NB4 (cell line): ENCODE measurements at regions not wholly inside any gene's neighbourhood (a gene's known extent, or its start where the extent isn't known, plus 50 kb on each side); places are given as distances from the start of the nearest gene placed in this dataset.
"Not testable (repeated sequence)": the region's sequence is repeated elsewhere in the genome, so short reads cannot be mapped to it uniquely, and the experiment has no call there.

Experiments used
- DNase-seq: peaks from one replicate; pipeline ENCODE4 v3.0.0; 2010; ENCODE audit warnings: low read depth
- H3K4me3 ChIP-seq: one replicate; pipeline ENCODE4 v1.5.1; 2011; ENCODE audit warnings: mild to moderate bottlenecking, low read depth, low read length, moderate library complexity
- MYC ChIP-seq: IDR thresholded peaks from 2 replicates; pipeline ENCODE4 v1.6.1; 2011; ENCODE audit warnings: low read depth, low read length
- POLR2A ChIP-seq: IDR thresholded peaks from 2 replicates; pipeline ENCODE4 v1.6.1; 2011; ENCODE audit warnings: mild to moderate bottlenecking; ENCODE audit not compliant: insufficient read length; ENCODE audit errors: extremely low read depth
- TF ChIP-seq, protein P1 (sequence below): IDR thresholded peaks from one replicate; pipeline ENCODE4 v1.5.1; 2012; ENCODE audit warnings: low read depth, low read length
- TF ChIP-seq, protein P2 (sequence below): IDR thresholded peaks from 2 replicates; pipeline ENCODE4 v1.6.1; 2011; ENCODE audit warnings: low read depth, low read length

DNA sequence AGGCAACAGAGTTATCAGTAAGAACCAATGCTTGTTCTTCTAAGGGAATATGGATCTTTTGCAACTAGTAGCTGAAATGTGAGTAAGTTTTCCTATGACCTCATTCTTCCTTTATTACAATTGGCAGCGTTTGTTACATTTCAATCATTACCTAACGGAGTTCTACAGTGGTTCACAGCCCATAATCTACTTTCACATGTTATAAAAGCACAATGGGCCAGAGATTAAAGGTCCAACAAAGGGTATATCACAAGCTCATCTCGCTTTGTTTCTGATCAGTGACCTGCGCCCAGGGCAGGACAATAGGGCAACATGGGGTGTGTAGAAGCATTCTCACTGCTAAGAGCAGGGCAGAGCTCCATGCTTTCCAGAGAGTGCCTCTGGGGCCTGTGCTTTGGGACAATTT, 279.9 kb upstream of the DYNLRB2 start:
- TF ChIP-seq, protein P1, sequence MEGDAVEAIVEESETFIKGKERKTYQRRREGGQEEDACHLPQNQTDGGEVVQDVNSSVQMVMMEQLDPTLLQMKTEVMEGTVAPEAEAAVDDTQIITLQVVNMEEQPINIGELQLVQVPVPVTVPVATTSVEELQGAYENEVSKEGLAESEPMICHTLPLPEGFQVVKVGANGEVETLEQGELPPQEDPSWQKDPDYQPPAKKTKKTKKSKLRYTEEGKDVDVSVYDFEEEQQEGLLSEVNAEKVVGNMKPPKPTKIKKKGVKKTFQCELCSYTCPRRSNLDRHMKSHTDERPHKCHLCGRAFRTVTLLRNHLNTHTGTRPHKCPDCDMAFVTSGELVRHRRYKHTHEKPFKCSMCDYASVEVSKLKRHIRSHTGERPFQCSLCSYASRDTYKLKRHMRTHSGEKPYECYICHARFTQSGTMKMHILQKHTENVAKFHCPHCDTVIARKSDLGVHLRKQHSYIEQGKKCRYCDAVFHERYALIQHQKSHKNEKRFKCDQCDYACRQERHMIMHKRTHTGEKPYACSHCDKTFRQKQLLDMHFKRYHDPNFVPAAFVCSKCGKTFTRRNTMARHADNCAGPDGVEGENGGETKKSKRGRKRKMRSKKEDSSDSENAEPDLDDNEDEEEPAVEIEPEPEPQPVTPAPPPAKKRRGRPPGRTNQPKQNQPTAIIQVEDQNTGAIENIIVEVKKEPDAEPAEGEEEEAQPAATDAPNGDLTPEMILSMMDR = no peak
- TF ChIP-seq POLR2A (no peak), MYC (no peak)
- TF ChIP-seq, protein P2, sequence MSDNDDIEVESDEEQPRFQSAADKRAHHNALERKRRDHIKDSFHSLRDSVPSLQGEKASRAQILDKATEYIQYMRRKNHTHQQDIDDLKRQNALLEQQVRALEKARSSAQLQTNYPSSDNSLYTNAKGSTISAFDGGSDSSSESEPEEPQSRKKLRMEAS = no peak

DNA sequence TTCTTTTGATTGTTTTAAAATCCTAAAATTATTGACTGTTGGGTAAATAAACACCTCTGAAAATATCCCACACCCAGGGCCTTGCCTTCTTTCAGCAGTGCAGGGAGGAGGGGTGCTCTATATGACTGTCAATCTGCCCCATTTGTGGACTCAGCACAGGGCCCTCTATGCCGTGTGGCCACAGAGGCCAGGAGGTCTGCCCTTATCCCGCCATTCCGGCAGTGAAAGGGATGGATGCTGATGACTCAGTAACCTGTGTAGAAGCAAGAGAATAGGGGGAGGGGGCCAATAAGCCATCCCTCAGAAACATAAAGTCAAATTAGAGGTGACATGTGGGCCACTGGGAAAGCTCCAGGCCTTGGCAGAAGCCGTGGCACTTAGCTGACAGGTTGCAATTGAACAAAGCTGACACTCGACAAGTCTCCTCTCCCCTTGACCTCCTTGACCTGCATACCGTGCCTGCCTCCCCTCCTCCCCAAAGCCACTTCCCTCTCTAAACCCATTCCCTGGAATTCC, 281.4 kb upstream of the DYNLRB2 start:
- TF ChIP-seq, protein P2 = no peak
- no peak for TF ChIP-seq MYC
- TF ChIP-seq, protein P1 = no peak
- TF ChIP-seq POLR2A = no peak
- DNase-seq = no peak
- H3K4me3 ChIP-seq = no peak overlapping the region

More for the DNA sequence above, 279.9 kb upstream of the DYNLRB2 start:
- no peak for DNase-seq
- H3K4me3 ChIP-seq = no peak overlapping the region

DNA sequence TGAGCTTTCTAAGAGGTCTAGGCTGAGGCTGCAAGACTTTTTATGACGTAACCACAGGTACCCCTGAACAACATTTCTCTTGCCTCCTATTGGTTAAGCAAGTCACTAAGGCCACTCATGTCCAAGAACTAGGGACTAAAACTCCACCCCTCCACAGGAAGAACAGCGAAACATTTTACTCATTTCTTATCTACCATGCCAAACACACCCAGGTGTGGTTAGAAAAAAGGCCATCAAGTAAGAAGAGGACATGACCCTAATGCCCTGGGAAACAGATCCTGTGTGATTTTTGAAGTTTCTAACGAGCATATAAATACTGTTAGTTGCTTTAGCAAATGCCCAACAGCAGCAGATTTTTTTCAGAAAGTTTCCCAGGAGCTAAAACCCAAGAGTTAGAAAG, 282.4 kb upstream of the DYNLRB2 start:
- H3K4me3 ChIP-seq = no peak overlapping the region
- TF ChIP-seq POLR2A = no peak
- TF ChIP-seq, protein P1 = no peak
- no peak for TF ChIP-seq MYC
- TF ChIP-seq, protein P2 = no peak

DNA sequence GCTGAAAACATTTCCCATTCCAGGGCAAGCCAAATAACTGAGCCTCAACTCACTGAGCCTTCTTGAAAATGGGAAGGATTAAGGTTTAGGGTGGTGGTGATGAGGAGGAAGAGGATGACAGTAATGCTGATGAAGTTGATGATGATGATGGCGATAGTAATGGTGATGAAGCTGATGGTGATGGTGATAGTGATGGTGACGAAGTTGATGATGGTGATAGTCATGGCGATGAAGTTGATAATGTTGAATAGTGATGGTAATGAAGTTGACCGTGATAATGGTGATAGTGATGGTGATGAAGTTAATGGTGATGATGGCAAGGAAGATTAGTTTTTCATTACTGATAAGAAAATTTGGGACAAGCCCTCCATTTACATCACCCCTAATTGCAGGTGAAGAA, 285.8 kb upstream of the DYNLRB2 start:
- no peak for DNase-seq
- no peak overlapping the region for H3K4me3 ChIP-seq
- TF ChIP-seq, protein P2 = no peak

More for the DNA sequence above, 282.4 kb upstream of the DYNLRB2 start:
- DNase-seq = no peak

DNA sequence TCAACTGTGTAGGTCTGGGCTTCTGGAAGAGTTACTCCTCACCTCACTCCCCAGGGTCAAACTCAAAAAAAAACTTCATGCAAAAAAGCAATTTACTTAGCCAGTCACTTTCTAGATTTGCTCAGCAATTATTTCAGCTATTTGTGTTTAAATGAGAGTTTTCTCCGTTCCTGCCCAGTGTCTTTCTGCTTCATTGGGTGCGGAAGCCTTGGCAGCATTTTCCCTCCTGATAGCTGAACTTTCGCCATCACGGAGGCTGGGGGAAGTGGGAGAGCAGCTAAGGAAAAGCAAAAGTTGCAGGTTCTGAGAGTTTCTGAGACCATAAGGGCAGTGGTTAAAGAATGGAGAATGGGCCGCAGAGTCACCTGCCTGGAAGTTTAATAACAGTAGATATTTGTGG, 287.1 kb upstream of the DYNLRB2 start:
- no peak for DNase-seq
- TF ChIP-seq, protein P2 = no peak
- TF ChIP-seq, protein P1 = no peak
- TF ChIP-seq POLR2A (no peak), MYC (no peak)
- no peak overlapping the region for H3K4me3 ChIP-seq

DNA sequence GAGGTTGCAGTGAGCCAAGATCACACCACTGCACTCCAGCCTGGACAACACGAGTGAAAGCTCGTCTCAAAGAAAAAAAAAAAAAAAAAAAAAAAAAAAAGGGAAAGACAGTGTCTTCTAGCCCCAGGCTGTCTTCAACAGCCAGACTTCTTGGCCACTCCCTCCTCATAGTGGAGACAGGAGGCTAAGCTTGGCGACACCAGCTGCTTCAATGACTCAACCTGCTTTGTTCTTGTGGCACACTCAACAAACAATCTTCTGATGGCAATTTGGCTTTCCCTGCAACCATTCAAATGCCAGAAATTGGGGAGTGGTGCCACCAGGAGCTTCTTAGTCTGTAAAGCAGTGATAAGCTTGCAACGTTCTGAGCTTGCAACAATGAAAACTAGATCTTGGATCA, 290.4 kb upstream of the DYNLRB2 start:
- TF ChIP-seq POLR2A (no peak), MYC (no peak)
- TF ChIP-seq, protein P2 = no peak
- TF ChIP-seq, protein P1 = no peak
- no peak for DNase-seq
- H3K4me3 ChIP-seq = no peak overlapping the region

DNA sequence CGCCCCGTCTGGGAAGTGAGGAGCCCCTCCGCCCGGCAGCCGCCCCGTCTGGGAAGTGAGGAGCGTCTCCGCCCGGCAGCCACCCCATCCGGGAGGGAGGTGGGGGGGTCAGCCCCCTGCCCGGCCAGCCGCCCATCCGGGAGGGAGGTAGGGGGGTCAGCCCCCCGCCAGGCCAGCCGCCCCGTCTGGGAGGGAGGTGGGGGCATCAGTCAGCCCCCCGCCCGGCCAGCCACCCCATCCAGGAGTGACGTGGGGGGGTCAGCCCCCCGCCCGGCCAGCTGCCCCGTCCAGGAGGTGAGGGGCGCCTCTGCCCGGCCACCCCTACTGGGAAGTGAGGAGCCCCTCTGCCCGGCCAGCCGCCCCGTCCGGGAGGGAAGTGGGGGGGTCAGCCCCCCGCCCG, 297.5 kb upstream of the DYNLRB2 start:
- DNase-seq, H3K4me3 ChIP-seq: not testable (repeated sequence)

DNA sequence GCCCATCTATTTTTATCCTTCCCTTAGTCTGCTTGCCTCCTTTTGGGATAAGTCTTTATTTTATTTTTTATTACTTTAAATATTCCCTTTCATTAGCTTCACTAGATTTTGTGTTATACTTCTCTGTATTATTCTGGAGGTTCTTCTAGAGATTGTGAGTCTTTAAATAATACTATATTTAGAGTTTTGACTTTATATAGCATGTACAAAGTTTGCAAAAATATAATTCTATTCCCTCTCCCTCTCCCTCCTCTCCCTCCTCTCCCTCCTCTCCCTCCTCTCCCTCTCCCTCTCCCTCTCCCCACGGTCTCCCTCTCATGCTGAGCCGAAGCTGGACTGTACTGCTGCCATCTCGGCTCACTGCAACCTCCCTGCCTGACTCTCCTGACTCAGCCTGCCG, 298.5 kb upstream of the DYNLRB2 start:
- DNase-seq, H3K4me3 ChIP-seq: not testable (repeated sequence)
